ENCODE measurements at regions not wholly inside any gene's neighbourhood (a gene's known extent, or its start where the extent isn't known, plus 50 kb on each side); places are given as distances from the start of the nearest gene placed in this dataset.

DNA sequence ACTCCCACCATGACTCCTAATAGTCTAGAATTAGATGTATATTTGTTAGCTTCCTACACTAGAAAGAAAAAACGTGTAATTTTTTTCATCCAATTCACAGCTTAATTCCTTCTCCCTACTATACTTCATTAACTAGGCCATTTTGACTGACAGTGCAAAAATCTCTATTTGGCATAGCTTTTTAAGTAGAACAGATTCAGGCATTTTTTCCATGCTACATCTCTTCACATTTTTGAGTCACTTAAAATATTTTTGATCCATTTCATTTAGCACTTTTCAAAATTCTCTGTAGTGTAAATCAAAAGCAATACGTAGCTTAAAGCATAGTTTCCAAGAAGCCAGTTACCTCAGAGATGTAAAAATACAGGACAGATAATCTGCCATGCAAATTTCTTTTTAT, 391.1 kb upstream of the NPVF start:
- peaks cover 23 to 46% (median 24%) of the 10 kb centered on the region in 3 donors for H3K4me1 Mint-ChIP-seq
- H3K27me3 Mint-ChIP-seq, result peaks cover 5% of the 10 kb centered on the region
- no peak overlapping the region for H3K27ac Mint-ChIP-seq
- peaks cover 0 to 2% (median 0%) of the 10 kb centered on the region in 3 donors for H3K9me3 Mint-ChIP-seq
- H3K36me3 Mint-ChIP-seq, result peaks cover 2% of the 10 kb centered on the region
- peak overlapping the region in 1 of 4 donors; percentile 56 for H3K4me3 Mint-ChIP-seq

- H3K4me3 Mint-ChIP-seq, result peak overlapping the region; percentile 40 to 93 (median 75)
- peaks cover 0 to 2% (median 0%) of the 10 kb centered on the region in 3 donors for H3K9me3 Mint-ChIP-seq
- peaks cover 2% of the 10 kb centered on the region for H3K36me3 Mint-ChIP-seq
- peaks cover 7% of the 10 kb centered on the region for H3K27me3 Mint-ChIP-seq
- peaks cover 25 to 51% (median 27%) of the 10 kb centered on the region in 3 donors for H3K4me1 Mint-ChIP-seq
- peak overlapping the region; percentile 2 to 92 (median 65) for H3K27ac Mint-ChIP-seq
Observed at GRCh38 chr7:25619963-25620799, 391.9 kb upstream of the NPVF start.

DNA sequence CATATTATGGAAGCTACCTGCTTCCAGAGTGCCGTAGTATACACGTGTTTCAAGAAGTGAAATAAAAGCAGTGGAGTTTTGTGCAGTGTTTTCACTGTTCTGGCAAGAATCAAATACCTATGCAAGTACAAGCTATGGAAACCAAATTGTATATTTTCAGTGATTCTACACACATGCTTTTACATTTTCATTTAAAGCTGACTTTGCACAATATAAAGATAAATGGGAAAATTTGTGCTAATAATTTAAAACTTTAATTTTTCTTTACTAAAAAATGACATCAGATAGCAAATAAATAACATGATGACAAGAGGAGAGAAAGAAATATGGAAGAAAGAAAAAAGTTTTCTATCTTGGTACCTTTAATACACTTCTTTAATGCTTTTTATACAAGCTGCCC, 393.7 kb upstream of the NPVF start:
- H3K4me3 Mint-ChIP-seq, result no peak overlapping the region
- no peak overlapping the region for H3K27ac Mint-ChIP-seq
- H3K9me3 Mint-ChIP-seq, result peaks cover 0 to 2% (median 0%) of the 10 kb centered on the region in 3 donors
- peaks cover 8% of the 10 kb centered on the region for H3K27me3 Mint-ChIP-seq
- H3K36me3 Mint-ChIP-seq, result peaks cover 2% of the 10 kb centered on the region
- peaks cover 24 to 49% (median 36%) of the 10 kb centered on the region in 3 donors for H3K4me1 Mint-ChIP-seq

- Mint-ChIP-seq H3K4me3 (no peak overlapping the region), H3K4me1 (peaks cover 24 to 44% (median 32%) of the 10 kb centered on the region in 3 donors)
Observed at GRCh38 chr7:25622695-25623094, 394.4 kb upstream of the NPVF start.

DNA sequence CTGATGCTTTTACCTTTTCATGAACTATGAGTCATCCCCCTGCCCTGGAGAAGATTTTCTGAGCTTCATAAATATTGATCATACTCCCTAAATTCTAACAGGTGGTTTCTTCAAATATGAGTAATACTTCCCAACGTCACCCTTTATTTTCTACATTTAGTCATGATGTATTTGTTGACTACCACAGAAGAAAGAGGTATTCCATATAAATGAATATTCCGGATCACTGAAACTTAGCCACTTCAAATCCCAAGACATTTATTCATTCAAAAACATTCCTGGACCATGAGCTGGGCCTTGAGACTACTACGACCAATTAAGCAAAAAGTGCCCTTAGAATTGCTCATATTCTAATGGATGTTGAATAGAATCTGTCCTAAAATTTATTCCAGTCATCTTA, 395.8 kb upstream of the NPVF start:
- peaks cover 26 to 41% (median 27%) of the 10 kb centered on the region in 3 donors for H3K4me1 Mint-ChIP-seq
- H3K27me3 Mint-ChIP-seq, result peaks cover 8% of the 10 kb centered on the region
- peaks cover 0 to 2% (median 0%) of the 10 kb centered on the region in 3 donors for H3K9me3 Mint-ChIP-seq
- no peak overlapping the region for H3K27ac Mint-ChIP-seq
- H3K36me3 Mint-ChIP-seq, result peaks cover 2% of the 10 kb centered on the region
- no peak overlapping the region for H3K4me3 Mint-ChIP-seq

More at GRCh38 chr7:25622695-25623094, 394.4 kb upstream of the NPVF start:
- Mint-ChIP-seq H3K9me3 (peaks cover 0 to 2% (median 0%) of the 10 kb centered on the region in 3 donors), H3K27ac (peak overlapping the region in 1 of 3 donors; percentile 52), H3K36me3 (peaks cover 2% of the 10 kb centered on the region), H3K27me3 (peaks cover 8% of the 10 kb centered on the region)

- H3K9me3 Mint-ChIP-seq, result peaks cover 0 to 2% (median 0%) of the 10 kb centered on the region in 3 donors
- H3K4me1 Mint-ChIP-seq, result peaks cover 23 to 36% (median 23%) of the 10 kb centered on the region in 3 donors
- H3K4me3 Mint-ChIP-seq, result peak overlapping the region in 2 of 4 donors; percentile 65 to 89
Observed at GRCh38 chr7:25624833-25625232, 396.5 kb upstream of the NPVF start.

DNA sequence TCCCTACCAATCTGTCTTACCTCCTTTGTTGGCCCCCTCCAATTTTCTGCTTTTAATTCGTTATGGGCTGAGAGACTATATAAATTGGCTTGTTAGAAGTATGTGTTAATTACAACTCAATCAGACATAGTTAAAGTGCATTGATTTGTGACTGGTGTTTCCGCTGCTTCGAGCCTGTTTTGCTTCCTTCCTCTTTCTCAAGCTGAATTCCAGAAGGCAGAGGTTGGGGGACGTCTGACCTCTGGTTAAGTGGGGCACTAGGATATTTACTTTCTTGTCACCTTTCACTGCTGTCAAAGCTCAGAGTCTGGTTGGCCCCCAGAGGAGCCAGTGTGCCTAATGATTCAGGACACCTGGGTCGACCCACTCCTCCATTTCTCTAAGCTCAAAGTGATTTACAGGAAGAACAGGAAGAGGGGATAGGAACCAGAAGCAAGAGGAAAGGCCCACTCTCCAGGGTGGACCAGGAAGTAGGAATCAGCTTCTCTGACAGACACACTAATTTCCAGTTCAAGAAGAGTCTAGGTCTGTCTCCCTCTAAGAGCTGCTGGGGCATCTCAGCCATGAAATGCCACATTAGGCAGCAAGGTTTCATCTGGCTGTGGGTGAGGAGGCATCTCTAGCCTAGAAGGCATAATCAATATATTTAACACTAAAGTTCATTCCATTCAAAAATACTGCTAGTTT, 397.2 kb upstream of the NPVF start:
- Mint-ChIP-seq H3K9me3 (peaks cover 0 to 2% (median 0%) of the 10 kb centered on the region in 3 donors), H3K27me3 (peaks cover 8% of the 10 kb centered on the region), H3K27ac (peak overlapping the region in 2 of 3 donors; percentile 1 to 77), H3K36me3 (no peaks in the 10 kb centered on the region), H3K4me1 (peaks cover 17 to 30% (median 17%) of the 10 kb centered on the region in 3 donors), H3K4me3 (peak overlapping the region in 3 of 4 donors; percentile 53 to 89 (median 65))

More at GRCh38 chr7:25624833-25625232, 396.5 kb upstream of the NPVF start:
- Mint-ChIP-seq H3K27me3 (peaks cover 8% of the 10 kb centered on the region), H3K27ac (peak overlapping the region in 2 of 3 donors; percentile 1 to 77), H3K36me3 (peaks cover 2% of the 10 kb centered on the region)

DNA sequence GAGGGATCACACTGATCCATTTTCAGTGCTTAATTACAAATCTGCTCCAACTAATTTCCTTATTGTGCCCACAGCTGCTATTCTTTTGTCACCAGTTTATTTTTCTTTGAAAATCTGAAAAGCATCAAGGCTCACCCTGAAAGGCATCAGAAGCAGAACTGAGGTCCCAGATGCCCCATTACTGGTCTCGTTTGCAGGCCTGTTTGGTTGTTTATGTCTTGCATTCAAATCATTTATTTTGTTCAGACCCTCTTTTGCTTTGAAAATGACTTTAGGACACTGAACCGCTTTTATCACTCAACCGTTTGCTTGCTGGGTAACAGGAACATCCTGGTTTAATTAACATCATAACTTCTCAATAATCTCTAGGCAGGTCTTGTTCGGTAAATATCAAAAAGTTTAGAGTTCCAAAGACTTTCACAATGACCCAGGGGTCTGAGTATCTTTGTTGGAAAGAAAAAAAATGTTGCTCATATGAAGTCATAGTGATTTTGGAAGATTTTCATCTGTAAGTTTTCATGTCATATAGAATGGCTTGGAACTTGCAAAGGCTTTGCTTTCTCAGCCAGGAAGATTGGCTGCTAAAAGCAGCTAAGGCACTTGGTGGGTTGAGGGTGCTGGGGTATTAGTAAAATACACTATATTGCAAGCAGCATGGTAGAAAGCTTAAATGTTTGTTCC, 398.3 kb upstream of the NPVF start:
- H3K27ac Mint-ChIP-seq, result no peak overlapping the region
- H3K9me3 Mint-ChIP-seq, result peaks cover 0 to 2% (median 0%) of the 10 kb centered on the region in 3 donors
- no peaks in the 10 kb centered on the region for H3K36me3 Mint-ChIP-seq
- peaks cover 6% of the 10 kb centered on the region for H3K27me3 Mint-ChIP-seq
- peaks cover 12 to 23% (median 12%) of the 10 kb centered on the region in 3 donors for H3K4me1 Mint-ChIP-seq
- no peak overlapping the region for H3K4me3 Mint-ChIP-seq

DNA sequence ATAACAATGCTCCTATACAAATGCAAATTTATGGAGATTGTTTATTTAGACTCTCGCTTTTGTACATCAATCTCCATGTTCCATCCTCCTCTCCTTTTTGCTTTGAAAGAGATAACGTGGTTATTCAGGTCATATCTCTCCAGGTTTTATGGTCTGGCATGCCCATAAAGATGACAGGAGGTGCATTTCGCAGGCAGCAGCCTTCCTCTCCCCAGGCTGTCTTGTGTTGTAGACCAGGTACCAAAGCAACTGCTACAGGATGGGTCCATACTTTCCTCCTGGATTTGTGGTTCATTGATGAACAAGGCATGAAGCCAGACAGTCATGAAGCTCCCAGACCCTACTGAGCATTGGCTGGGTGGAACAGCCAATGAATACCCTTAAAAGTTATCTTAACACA, 400.2 kb upstream of the NPVF start:
- Mint-ChIP-seq H3K9me3 (no peaks in the 10 kb centered on the region), H3K4me3 (peak overlapping the region in 1 of 4 donors; percentile 47), H3K36me3 (no peaks in the 10 kb centered on the region), H3K27me3 (peaks cover 6% of the 10 kb centered on the region), H3K4me1 (peaks cover 10 to 21% (median 12%) of the 10 kb centered on the region in 3 donors), H3K27ac (no peak overlapping the region)

GRCh38 chr7:25632616-25633015, 404.3 kb upstream of the NPVF start:
- no peaks in the 10 kb centered on the region for H3K36me3 Mint-ChIP-seq
- H3K27ac Mint-ChIP-seq, result no peak overlapping the region
- peaks cover 0 to 4% (median 2%) of the 10 kb centered on the region in 3 donors for H3K4me1 Mint-ChIP-seq
- peaks cover 5% of the 10 kb centered on the region for H3K27me3 Mint-ChIP-seq
- H3K4me3 Mint-ChIP-seq, result no peak overlapping the region
- no peaks in the 10 kb centered on the region for H3K9me3 Mint-ChIP-seq

DNA sequence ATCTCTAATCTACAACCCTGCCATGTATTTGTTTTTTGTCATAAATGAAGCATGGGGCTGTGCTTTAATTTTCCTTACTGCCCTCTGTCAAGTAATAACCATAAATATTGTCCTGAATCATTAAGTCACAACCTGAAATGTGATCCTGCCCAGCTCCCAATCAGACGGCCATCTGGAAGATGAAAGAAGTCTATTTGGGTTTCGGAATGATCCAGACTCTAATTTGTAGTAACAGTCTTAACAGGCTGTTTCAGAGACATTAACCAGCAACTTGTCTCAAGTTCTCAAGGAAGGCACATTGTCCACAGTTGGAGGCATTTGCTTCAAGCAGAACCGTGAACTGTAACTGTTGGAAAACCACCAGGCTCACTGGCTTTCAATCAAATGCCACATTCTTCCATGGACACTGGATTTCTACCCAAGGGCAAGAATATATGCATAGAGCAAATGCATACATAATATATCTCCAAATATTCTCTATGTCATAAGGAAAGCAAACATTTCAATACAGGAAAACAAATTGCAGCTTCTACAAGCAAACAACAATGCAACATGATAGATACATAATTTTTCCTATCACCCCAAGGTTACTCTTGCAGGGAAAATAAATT, 405.2 kb upstream of the NPVF start:
- no peak overlapping the region for H3K4me3 Mint-ChIP-seq
- H3K4me1 Mint-ChIP-seq, result peaks cover 0 to 1% (median under 1%) of the 10 kb centered on the region in 3 donors
- H3K36me3 Mint-ChIP-seq, result no peaks in the 10 kb centered on the region
- H3K9me3 Mint-ChIP-seq, result no peaks in the 10 kb centered on the region
- no peak overlapping the region for H3K27ac Mint-ChIP-seq
- H3K27me3 Mint-ChIP-seq, result peaks cover 5% of the 10 kb centered on the region

DNA sequence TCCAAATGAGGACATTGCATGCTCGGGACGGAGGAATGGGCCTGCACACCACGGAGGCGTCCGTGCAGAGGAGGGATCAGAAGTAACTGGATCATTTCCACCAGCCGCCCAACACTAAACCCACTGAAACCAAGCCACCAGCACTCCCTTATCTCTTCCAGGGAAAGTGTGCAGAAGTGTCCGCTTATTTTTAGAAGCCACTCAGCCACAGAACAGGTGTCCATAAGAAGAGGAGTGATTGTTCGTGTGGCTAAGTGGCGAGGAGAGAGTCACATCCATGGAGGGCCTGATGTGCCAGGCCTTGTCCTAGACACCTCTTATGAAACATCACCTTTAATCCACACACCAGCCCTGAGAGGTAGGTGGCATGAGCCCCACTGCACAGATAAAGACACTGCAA, 407.9 kb upstream of the NPVF start:
- no peaks in the 10 kb centered on the region for H3K9me3 Mint-ChIP-seq
- peaks cover 4% of the 10 kb centered on the region for H3K27me3 Mint-ChIP-seq
- H3K27ac Mint-ChIP-seq, result no peak overlapping the region
- H3K4me3 Mint-ChIP-seq, result peak overlapping the region in 1 of 4 donors; percentile 53
- no peaks in the 10 kb centered on the region for H3K4me1 Mint-ChIP-seq
- no peaks in the 10 kb centered on the region for H3K36me3 Mint-ChIP-seq

DNA sequence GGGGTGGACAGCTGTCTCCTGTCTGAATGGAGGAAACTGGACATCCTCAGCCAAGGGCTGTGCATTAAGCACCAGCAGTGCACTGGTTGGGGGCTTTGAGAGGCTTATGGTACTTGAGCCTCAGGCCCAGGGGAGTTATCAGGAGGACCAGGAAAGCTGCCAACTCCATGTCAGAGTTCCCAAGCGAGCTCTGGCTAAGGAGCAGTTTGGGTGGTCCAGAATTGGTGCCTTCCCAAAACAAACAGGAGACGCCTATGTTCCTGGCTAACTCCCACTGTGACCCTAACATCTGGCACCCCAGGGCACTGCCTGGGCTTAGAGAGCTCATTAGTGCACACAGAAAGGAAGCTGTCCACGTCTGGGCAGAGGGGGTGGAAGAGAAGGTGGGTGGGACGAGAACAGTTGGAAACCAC, 408.6 kb upstream of the NPVF start:
- H3K36me3 Mint-ChIP-seq, result no peaks in the 10 kb centered on the region
- H3K27me3 Mint-ChIP-seq, result peaks cover 4% of the 10 kb centered on the region
- no peak overlapping the region for H3K27ac Mint-ChIP-seq
- no peaks in the 10 kb centered on the region for H3K9me3 Mint-ChIP-seq
- no peaks in the 10 kb centered on the region for H3K4me1 Mint-ChIP-seq
- no peak overlapping the region for H3K4me3 Mint-ChIP-seq

- peaks cover 0 to under 1% (median 0%) of the 10 kb centered on the region in 3 donors for H3K4me1 Mint-ChIP-seq
- no peaks in the 10 kb centered on the region for H3K9me3 Mint-ChIP-seq
- H3K36me3 Mint-ChIP-seq, result no peaks in the 10 kb centered on the region
- peaks cover 4% of the 10 kb centered on the region for H3K27me3 Mint-ChIP-seq
- H3K27ac Mint-ChIP-seq, result no peak overlapping the region
- H3K4me3 Mint-ChIP-seq, result no peak overlapping the region
Observed at GRCh38 chr7:25638068-25638467, 409.8 kb upstream of the NPVF start.
